ENCODE measurements at regions not wholly inside any gene's neighbourhood (a gene's known extent, or its start where the extent isn't known, plus 50 kb on each side); places are given as distances from the start of the nearest gene placed in this dataset.

DNA sequence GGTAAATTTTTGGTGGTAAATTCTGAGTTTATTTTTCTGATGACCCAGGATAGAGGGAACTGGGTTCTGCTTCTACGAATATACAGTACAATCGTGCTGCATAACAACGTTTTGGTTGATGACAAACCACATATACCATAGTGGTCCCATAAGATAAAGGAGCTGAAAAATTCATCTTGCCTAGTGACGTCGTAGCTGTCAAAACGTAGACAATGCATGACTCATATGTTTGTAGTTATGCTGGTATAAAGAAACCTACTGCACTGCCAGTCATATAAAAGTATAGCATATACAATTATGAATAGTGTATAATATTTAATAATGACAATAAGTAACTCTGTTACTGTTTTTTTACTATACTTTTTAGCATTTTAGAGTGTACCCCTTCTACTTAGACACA is 244.0 kb downstream of the GAS1 start:
- H2BK12ac ChIP-seq (ENCODE audit: low read length), result no peak overlapping the region
- no peak overlapping the region for H3K23ac ChIP-seq (ENCODE audit: low read depth, low read length, poor library complexity)
- whole genome bisulfite sequencing, 2 donors (ENCODE audit: extremely low coverage in 2 of 2, insufficient read length in 2 of 2, insufficient replicate concordance in 1 of 2), result no CpG with 5 or more reads among the region's 6 CpGs
- H3K36me3 ChIP-seq (replicated peaks in 1 of 2; ENCODE audit: control insufficient read depth in 2 of 2, insufficient read depth in 2 of 2, low read length in 2 of 2), result no peaks in the 10 kb centered on the region
- H4K91ac ChIP-seq (ENCODE audit: low read depth, low read length, poor library complexity), result no peak overlapping the region
- no peaks in the 10 kb centered on the region for H3K27me3 ChIP-seq (ENCODE audit: control insufficient read depth in 3 of 3, insufficient read depth in 3 of 3, low read depth in 1 of 3, low read length in 3 of 3)
- H2BK120ac ChIP-seq (ENCODE audit: low read depth, low read length), result no peak overlapping the region
- H3K9me3 ChIP-seq (replicated peaks in 1 of 2; ENCODE audit: control insufficient read depth in 2 of 2, insufficient read depth in 1 of 2, low read depth in 1 of 2, low read length in 2 of 2), result no peaks in the 10 kb centered on the region
- no peak overlapping the region for H2AK5ac ChIP-seq (ENCODE audit: low read depth, low read length)
- H3K18ac ChIP-seq (ENCODE audit: low read length), result no peak overlapping the region
- DNase-seq (ENCODE audit: low spot score), result no peak
- H3K4me2 ChIP-seq (ENCODE audit: insufficient read depth, low read length, poor library complexity, severe bottlenecking), result no peak overlapping the region
- H3K4ac ChIP-seq (ENCODE audit: low read length), result no peak overlapping the region
- no peaks in the 10 kb centered on the region for H3K4me1 ChIP-seq (ENCODE audit: control insufficient read depth in 2 of 2, insufficient read depth in 1 of 2, low read depth in 1 of 2, low read length in 2 of 2)
- no peak overlapping the region for H3K4me3 ChIP-seq (ENCODE audit: low read length in 2 of 2)
- no peak overlapping the region for H3K27ac ChIP-seq (replicated peaks; ENCODE audit: low read length)
- H2BK15ac ChIP-seq (ENCODE audit: low read length), result no peak overlapping the region
- no peak overlapping the region for H4K8ac ChIP-seq (ENCODE audit: low read depth, low read length)
- H3K14ac ChIP-seq (ENCODE audit: low read length), result no peak overlapping the region
- no peaks in the 10 kb centered on the region for H3K79me1 ChIP-seq (ENCODE audit: low read depth, low read length)
- H2AFZ ChIP-seq (ENCODE audit: low read length), result no peak overlapping the region
- H3K9ac ChIP-seq (ENCODE audit: low read depth, low read length, poor library complexity), result no peak overlapping the region
- H2BK5ac ChIP-seq (ENCODE audit: low read length), result no peak overlapping the region

DNA sequence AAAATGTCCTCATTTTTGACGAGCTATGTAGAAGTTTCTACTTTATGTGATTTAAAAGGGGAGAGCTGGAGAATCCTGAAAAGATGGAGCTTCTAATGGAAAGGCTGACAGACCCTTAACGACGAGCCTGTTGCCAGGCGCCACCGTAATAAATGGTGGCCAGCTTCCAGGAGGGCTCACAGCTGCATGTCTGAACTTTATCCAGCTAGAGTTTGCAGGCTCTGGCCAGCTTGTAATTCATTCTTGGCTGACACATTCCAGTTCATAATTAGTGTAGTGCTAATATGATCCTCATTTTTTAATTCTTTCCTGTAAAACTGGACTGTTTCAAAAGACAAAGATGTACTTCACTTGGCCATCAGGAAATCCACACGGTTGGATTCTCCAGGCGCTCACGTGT is 246.7 kb downstream of the GAS1 start:
- no peak for DNase-seq (ENCODE audit: low spot score)
- Histone ChIP-seq H3K4me3 (ENCODE audit: low read length in 2 of 2) (no peak overlapping the region), H3K14ac (ENCODE audit: low read length) (no peak overlapping the region), H3K9ac (ENCODE audit: low read depth, low read length, poor library complexity) (no peak overlapping the region), H2AFZ (ENCODE audit: low read length) (no peak overlapping the region), H4K91ac (ENCODE audit: low read depth, low read length, poor library complexity) (no peak overlapping the region), H3K4ac (ENCODE audit: low read length) (no peak overlapping the region), H2AK5ac (ENCODE audit: low read depth, low read length) (no peak overlapping the region), H3K36me3 (replicated peaks in 1 of 2; ENCODE audit: control insufficient read depth in 2 of 2, insufficient read depth in 2 of 2, low read length in 2 of 2) (no peaks in the 10 kb centered on the region), H3K9me3 (replicated peaks in 1 of 2; ENCODE audit: control insufficient read depth in 2 of 2, insufficient read depth in 1 of 2, low read depth in 1 of 2, low read length in 2 of 2) (no peaks in the 10 kb centered on the region), H3K79me1 (ENCODE audit: low read depth, low read length) (no peaks in the 10 kb centered on the region), H3K23ac (ENCODE audit: low read depth, low read length, poor library complexity) (no peak overlapping the region), H3K27me3 (ENCODE audit: control insufficient read depth in 3 of 3, insufficient read depth in 3 of 3, low read depth in 1 of 3, low read length in 3 of 3) (no peaks in the 10 kb centered on the region), H2BK12ac (ENCODE audit: low read length) (no peak overlapping the region), H3K18ac (ENCODE audit: low read length) (no peak overlapping the region), H3K27ac (replicated peaks; ENCODE audit: low read length) (no peak overlapping the region), H2BK5ac (ENCODE audit: low read length) (no peak overlapping the region), H2BK15ac (ENCODE audit: low read length) (no peak overlapping the region), H4K8ac (ENCODE audit: low read depth, low read length) (no peak overlapping the region), H3K4me2 (ENCODE audit: insufficient read depth, low read length, poor library complexity, severe bottlenecking) (no peak overlapping the region), H3K4me1 (ENCODE audit: control insufficient read depth in 2 of 2, insufficient read depth in 1 of 2, low read depth in 1 of 2, low read length in 2 of 2) (peaks cover 0 to 2% of the 10 kb centered on the region in 2 donors), H2BK120ac (ENCODE audit: low read depth, low read length) (no peak overlapping the region)
- WGBS, 2 donors (ENCODE audit: extremely low coverage in 2 of 2, insufficient read length in 2 of 2, insufficient replicate concordance in 1 of 2), result no CpG with 5 or more reads among the region's 8 CpGs

DNA sequence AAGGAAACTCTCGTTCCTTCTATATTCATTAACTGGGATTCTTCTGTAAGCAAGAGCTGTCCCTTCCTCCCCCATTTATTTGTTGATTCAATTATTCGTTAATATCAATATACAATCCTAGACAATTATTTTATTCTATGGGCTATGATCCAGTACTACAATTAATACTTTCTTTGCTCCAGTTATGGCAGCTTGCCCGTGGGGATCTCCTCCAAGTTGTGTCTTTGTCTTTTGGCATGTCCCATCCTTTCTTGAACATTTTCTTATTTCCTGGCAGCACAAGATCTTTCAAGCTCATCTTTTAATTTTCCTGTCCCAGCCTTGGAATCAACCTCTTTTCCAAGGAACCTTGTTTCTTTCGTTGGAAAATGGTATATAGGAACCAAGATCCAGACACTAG is 249.3 kb downstream of the GAS1 start:
- no peak overlapping the region for H3K4ac ChIP-seq (ENCODE audit: low read length)
- H4K8ac ChIP-seq (ENCODE audit: low read depth, low read length), result no peak overlapping the region
- no peak for DNase-seq (ENCODE audit: low spot score)
- no peak overlapping the region for H2AFZ ChIP-seq (ENCODE audit: low read length)
- H3K4me3 ChIP-seq (ENCODE audit: low read length in 2 of 2), result no peak overlapping the region
- H2BK15ac ChIP-seq (ENCODE audit: low read length), result no peak overlapping the region
- no peak overlapping the region for H3K9ac ChIP-seq (ENCODE audit: low read depth, low read length, poor library complexity)
- no peak overlapping the region for H3K4me2 ChIP-seq (ENCODE audit: insufficient read depth, low read length, poor library complexity, severe bottlenecking)
- H3K23ac ChIP-seq (ENCODE audit: low read depth, low read length, poor library complexity), result no peak overlapping the region
- H4K91ac ChIP-seq (ENCODE audit: low read depth, low read length, poor library complexity), result no peak overlapping the region
- H3K27ac ChIP-seq (replicated peaks; ENCODE audit: low read length), result no peak overlapping the region
- H3K14ac ChIP-seq (ENCODE audit: low read length), result no peak overlapping the region
- H2BK5ac ChIP-seq (ENCODE audit: low read length), result no peak overlapping the region
- H2AK5ac ChIP-seq (ENCODE audit: low read depth, low read length), result no peak overlapping the region
- H2BK12ac ChIP-seq (ENCODE audit: low read length), result no peak overlapping the region
- WGBS, 2 donors (ENCODE audit: extremely low coverage in 2 of 2, insufficient read length in 2 of 2, insufficient replicate concordance in 1 of 2), result no CpG with 5 or more reads among the region's 4 CpGs
- H3K79me1 ChIP-seq (ENCODE audit: low read depth, low read length), result no peaks in the 10 kb centered on the region
- H2BK120ac ChIP-seq (ENCODE audit: low read depth, low read length), result no peak overlapping the region
- peaks cover 0 to 2% of the 10 kb centered on the region in 2 donors for H3K4me1 ChIP-seq (ENCODE audit: control insufficient read depth in 2 of 2, insufficient read depth in 1 of 2, low read depth in 1 of 2, low read length in 2 of 2)
- H3K27me3 ChIP-seq (ENCODE audit: control insufficient read depth in 3 of 3, insufficient read depth in 3 of 3, low read depth in 1 of 3, low read length in 3 of 3), result no peaks in the 10 kb centered on the region
- no peaks in the 10 kb centered on the region for H3K36me3 ChIP-seq (replicated peaks in 1 of 2; ENCODE audit: control insufficient read depth in 2 of 2, insufficient read depth in 2 of 2, low read length in 2 of 2)
- H3K18ac ChIP-seq (ENCODE audit: low read length), result no peak overlapping the region
- H3K9me3 ChIP-seq (replicated peaks in 1 of 2; ENCODE audit: control insufficient read depth in 2 of 2, insufficient read depth in 1 of 2, low read depth in 1 of 2, low read length in 2 of 2), result no peaks in the 10 kb centered on the region

DNA sequence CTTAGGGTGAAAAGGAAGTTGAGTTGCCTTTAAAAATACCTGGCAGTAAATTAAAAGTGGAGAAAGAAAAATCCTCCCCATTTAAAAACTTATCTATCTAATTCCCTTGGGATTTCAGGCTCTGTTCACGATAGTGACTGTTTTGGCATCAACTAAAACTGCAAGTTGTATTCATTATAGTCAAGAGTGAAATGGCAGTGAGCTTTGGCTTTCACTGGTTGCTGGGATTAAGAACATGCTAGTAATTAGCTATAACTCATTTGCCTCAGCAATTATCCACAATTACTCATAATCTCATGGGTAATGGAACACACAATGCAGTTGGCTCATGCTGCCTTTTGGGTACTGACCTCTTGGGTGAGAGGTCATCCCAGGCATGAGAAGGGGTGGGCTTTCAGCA is 250.1 kb downstream of the GAS1 start:
- no peaks in the 10 kb centered on the region for H3K27me3 ChIP-seq (ENCODE audit: control insufficient read depth in 3 of 3, insufficient read depth in 3 of 3, low read depth in 1 of 3, low read length in 3 of 3)
- H3K79me1 ChIP-seq (ENCODE audit: low read depth, low read length), result no peaks in the 10 kb centered on the region
- no peak overlapping the region for H2AFZ ChIP-seq (ENCODE audit: low read length)
- no peak overlapping the region for H2BK5ac ChIP-seq (ENCODE audit: low read length)
- no peak overlapping the region for H3K9ac ChIP-seq (ENCODE audit: low read depth, low read length, poor library complexity)
- no peak overlapping the region for H2BK15ac ChIP-seq (ENCODE audit: low read length)
- no peak overlapping the region for H3K18ac ChIP-seq (ENCODE audit: low read length)
- H3K4me2 ChIP-seq (ENCODE audit: insufficient read depth, low read length, poor library complexity, severe bottlenecking), result no peak overlapping the region
- no peak overlapping the region for H3K4ac ChIP-seq (ENCODE audit: low read length)
- no CpG with 5 or more reads among the region's 1 CpG for WGBS, 2 donors (ENCODE audit: extremely low coverage in 2 of 2, insufficient read length in 2 of 2, insufficient replicate concordance in 1 of 2)
- H3K14ac ChIP-seq (ENCODE audit: low read length), result no peak overlapping the region
- DNase-seq (ENCODE audit: low spot score), result no peak
- H2BK120ac ChIP-seq (ENCODE audit: low read depth, low read length), result no peak overlapping the region
- no peak overlapping the region for H2BK12ac ChIP-seq (ENCODE audit: low read length)
- H4K8ac ChIP-seq (ENCODE audit: low read depth, low read length), result no peak overlapping the region
- no peak overlapping the region for H4K91ac ChIP-seq (ENCODE audit: low read depth, low read length, poor library complexity)
- peaks cover 0 to 2% of the 10 kb centered on the region in 2 donors for H3K4me1 ChIP-seq (ENCODE audit: control insufficient read depth in 2 of 2, insufficient read depth in 1 of 2, low read depth in 1 of 2, low read length in 2 of 2)
- H3K23ac ChIP-seq (ENCODE audit: low read depth, low read length, poor library complexity), result no peak overlapping the region
- no peaks in the 10 kb centered on the region for H3K36me3 ChIP-seq (replicated peaks in 1 of 2; ENCODE audit: control insufficient read depth in 2 of 2, insufficient read depth in 2 of 2, low read length in 2 of 2)
- no peak overlapping the region for H3K27ac ChIP-seq (replicated peaks; ENCODE audit: low read length)
- no peaks in the 10 kb centered on the region for H3K9me3 ChIP-seq (replicated peaks in 1 of 2; ENCODE audit: control insufficient read depth in 2 of 2, insufficient read depth in 1 of 2, low read depth in 1 of 2, low read length in 2 of 2)
- no peak overlapping the region for H2AK5ac ChIP-seq (ENCODE audit: low read depth, low read length)
- no peak overlapping the region for H3K4me3 ChIP-seq (ENCODE audit: low read length in 2 of 2)

Measured in neuronal stem cell (in vitro differentiated cells).